Ureter (tissue), 1 donor: ENCODE measurements at regions not wholly inside any gene's neighbourhood (a gene's known extent, or its start where the extent isn't known, plus 50 kb on each side); places are given as distances from the start of the nearest gene placed in this dataset.
A peak's percentile ranks its signal among the peaks of the same experiment; 100 is the strongest.

Experiments
- DNase-seq: peaks from one replicate; pipeline ENCODE4 v3.0.0-alpha.2; 2020; ENCODE audit warnings: low spot score
- donor health status: DM: yes; HTN: yes; CAD: no.

GRCh38 chr2:12168791-12169388, 422.5 kb downstream of the LPIN1 start:
- DNase-seq: no peak

- DNase-seq: no peak
Observed at GRCh38 chr2:12169721-12170120, 423.3 kb downstream of the LPIN1 start.

- no peak for DNase-seq
Observed at GRCh38 chr2:12170121-12170520, 423.7 kb downstream of the LPIN1 start.

- DNase-seq: no peak
Observed at GRCh38 chr2:12173271-12173942, 427.0 kb downstream of the LPIN1 start.

- DNase-seq: no peak
Observed at GRCh38 chr2:12173943-12174340, 427.5 kb downstream of the LPIN1 start.

- DNase-seq: no peak
Observed at GRCh38 chr2:12175323-12175722, 428.9 kb downstream of the LPIN1 start.

- DNase-seq: peak; percentile 64
Observed at GRCh38 chr2:12176623-12177454, 430.4 kb downstream of the LPIN1 start.

- no peak for DNase-seq
Observed at GRCh38 chr2:12177455-12178288, 431.2 kb downstream of the LPIN1 start.

- no peak for DNase-seq
Observed at GRCh38 chr2:12178289-12179080, 432.1 kb downstream of the LPIN1 start.

GRCh38 chr2:12180031-12180430, 433.6 kb downstream of the LPIN1 start:
- DNase-seq: no peak

- no peak for DNase-seq
Observed at GRCh38 chr2:12183032-12183645, 436.7 kb downstream of the LPIN1 start.

- DNase-seq: no peak
Observed at GRCh38 chr2:12192762-12193161, 446.3 kb downstream of the LPIN1 start.

- DNase-seq: no peak
Observed at GRCh38 chr2:12194968-12195367, 448.5 kb downstream of the LPIN1 start.

- DNase-seq: no peak
Observed at GRCh38 chr2:12196495-12196894, 450.1 kb downstream of the LPIN1 start.

- no peak for DNase-seq
Observed at GRCh38 chr2:12197133-12197532, 450.7 kb downstream of the LPIN1 start.

GRCh38 chr2:12199491-12200211, 453.2 kb downstream of the LPIN1 start:
- DNase-seq: no peak

GRCh38 chr2:12201369-12201768, 454.9 kb downstream of the LPIN1 start:
- DNase-seq: no peak

GRCh38 chr2:12202313-12203075, 456.1 kb downstream of the LPIN1 start:
- DNase-seq: no peak

GRCh38 chr2:12203528-12203927, 457.1 kb downstream of the LPIN1 start:
- no peak for DNase-seq
